HG03025 (cell line): ENCODE measurements at regions not wholly inside any gene's neighbourhood (a gene's known extent, or its start where the extent isn't known, plus 50 kb on each side); places are given as distances from the start of the nearest gene placed in this dataset.

Experiments
- ATAC-seq: cut with Tn5 transposase; IDR thresholded peaks from one replicate; pipeline ENCODE4 v1.9.1; 2021; ENCODE audit warnings: mild to moderate bottlenecking, moderate library complexity; ENCODE audit not compliant: unreplicated experiment, low FRiP score

- ATAC-seq = no peak
Observed at GRCh38 chr18:45291621-45292615, 323.4 kb upstream of the SLC14A2 start.

DNA sequence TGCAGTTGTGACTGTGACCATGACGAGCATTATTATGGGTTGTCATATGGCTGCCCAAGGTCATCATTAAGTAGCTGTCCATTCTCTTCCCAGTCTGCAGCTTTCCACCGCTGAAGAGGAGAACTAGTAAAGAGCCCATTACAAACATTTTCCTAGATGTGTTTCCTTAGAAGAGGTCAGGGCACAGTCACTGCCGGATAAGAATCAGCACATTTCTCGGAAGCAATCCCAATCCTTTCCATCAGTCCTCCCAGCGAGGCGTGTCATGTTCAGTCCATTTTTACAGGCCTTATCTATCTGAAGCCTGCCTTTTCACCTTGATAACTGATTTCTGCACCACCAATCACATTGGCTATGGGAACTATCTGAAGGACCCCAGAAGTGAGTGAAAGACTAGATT, 319.9 kb upstream of the SLC14A2 start:
- ATAC-seq = no peak

- ATAC-seq = no peak
Observed at GRCh38 chr18:45298986-45299385, 316.3 kb upstream of the SLC14A2 start.

DNA sequence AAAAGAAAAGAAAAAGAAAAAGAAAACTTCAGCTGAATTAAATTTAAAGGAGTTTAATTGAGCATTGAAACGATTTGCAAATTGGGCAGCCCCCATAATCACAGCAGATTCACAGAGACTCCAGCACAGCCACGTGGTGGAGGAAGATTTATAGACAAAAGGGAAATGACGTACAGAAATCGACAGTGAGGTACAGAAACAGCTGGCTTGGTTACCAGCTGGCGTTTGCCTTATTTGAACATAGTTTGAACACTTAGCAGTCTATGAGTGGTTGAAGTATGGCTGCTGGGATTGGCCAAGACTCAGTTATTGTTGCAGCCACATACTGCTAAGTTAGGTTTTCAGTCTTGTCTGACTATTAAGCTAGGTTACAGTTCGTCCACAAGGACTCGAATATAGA, 312.2 kb upstream of the SLC14A2 start:
- no peak for ATAC-seq

- no peak for ATAC-seq
Observed at GRCh38 chr18:45304558-45304957, 310.7 kb upstream of the SLC14A2 start.

- no peak for ATAC-seq
Observed at GRCh38 chr18:45312555-45313126, 302.6 kb upstream of the SLC14A2 start.

GRCh38 chr18:45316127-45316526, 299.1 kb upstream of the SLC14A2 start:
- ATAC-seq = no peak

GRCh38 chr18:45317948-45318640, 297.2 kb upstream of the SLC14A2 start:
- no peak for ATAC-seq

DNA sequence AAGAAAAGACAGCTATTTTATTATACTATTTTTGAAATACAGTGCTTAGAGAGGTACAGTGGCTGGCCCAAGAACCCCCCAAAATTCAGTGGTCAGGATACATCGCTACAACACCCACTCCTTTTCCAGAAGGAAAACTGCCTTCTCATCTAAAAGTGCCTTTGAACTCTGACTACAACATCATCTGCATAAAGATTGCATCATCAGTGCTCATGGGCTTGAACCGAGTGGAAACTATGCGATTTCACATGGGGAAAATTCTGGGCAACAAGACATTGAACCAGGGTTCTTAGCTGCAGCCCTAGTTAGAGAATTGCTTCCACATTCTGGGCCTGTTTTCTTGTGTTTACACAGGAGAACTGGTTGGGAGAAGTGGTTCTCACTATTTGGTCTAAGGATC, 294.6 kb upstream of the SLC14A2 start:
- ATAC-seq = no peak

DNA sequence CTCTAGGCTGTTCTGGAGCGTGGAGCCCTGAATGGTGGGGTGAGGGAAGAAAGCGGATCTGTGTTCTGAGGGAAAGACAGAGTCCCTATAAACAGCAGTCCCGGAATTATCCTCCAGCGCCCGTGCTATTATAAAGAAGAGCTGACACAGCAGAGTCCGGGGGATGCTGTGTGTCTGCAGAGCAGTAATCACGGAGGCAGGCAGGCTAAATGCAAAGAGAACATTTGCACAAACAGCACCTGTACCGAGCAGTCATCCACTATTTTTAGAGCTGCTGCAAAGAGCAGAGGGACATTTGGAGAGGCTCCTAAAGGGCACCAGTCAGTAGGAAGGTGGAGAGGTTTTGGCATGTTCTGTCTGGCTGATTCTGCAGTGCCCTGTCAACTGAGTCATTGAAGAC, 293.8 kb upstream of the SLC14A2 start:
- no peak for ATAC-seq

GRCh38 chr18:45322343-45322742, 292.9 kb upstream of the SLC14A2 start:
- no peak for ATAC-seq

GRCh38 chr18:45324101-45324494, 291.2 kb upstream of the SLC14A2 start:
- no peak for ATAC-seq

DNA sequence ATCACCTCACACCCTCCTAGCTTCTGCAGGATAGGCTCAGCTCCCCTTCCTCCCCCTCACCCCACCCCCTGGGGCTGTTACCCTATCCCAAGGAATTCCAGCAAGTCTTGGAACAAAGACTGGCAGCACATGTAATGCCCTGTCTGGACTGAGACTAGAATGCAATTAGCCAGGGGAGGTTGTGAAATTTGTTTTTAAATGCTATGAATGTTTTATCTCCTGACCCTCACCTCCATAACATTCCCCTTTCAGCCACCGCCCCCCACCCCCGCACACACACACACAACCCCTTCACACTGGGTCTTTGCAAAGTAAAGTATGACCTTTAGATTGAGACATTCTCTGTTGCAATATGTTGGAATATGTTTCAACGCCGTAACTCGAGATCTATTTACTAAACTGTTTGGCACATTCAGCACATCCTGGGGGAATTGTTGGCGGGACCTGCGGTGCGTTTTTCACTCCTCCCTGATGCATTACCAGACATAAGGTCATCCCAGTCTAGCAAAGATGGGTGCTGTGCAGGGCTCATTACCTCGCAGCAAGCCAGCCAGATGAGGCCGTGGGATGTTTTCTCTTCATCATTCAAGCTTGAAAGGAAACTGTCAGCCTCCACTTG, 290.7 kb upstream of the SLC14A2 start:
- no peak for ATAC-seq

DNA sequence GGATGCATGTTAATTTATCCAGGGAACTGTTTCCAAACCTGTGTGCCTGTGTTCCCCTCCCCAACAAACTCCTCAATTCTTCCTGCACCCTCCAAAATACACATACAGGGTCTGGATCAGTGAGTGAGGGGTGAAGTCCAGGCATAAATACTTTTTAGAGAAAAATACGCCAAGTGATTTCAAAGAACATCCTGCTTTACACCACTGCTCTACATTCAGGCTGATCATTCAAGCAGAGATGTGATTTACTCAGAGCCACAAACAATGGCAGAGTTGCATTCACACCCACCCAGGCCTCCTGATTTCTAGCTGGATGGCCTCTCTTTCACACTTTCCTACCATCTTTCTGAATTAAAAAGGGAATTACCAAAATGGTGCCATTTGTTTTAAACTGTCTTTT, 289.5 kb upstream of the SLC14A2 start:
- ATAC-seq = no peak

- ATAC-seq = no peak
Observed at GRCh38 chr18:45326505-45326904, 288.8 kb upstream of the SLC14A2 start.

- ATAC-seq = no peak
Observed at GRCh38 chr18:45328296-45328695, 287.0 kb upstream of the SLC14A2 start.

GRCh38 chr18:45328811-45329210, 286.5 kb upstream of the SLC14A2 start:
- no peak for ATAC-seq

DNA sequence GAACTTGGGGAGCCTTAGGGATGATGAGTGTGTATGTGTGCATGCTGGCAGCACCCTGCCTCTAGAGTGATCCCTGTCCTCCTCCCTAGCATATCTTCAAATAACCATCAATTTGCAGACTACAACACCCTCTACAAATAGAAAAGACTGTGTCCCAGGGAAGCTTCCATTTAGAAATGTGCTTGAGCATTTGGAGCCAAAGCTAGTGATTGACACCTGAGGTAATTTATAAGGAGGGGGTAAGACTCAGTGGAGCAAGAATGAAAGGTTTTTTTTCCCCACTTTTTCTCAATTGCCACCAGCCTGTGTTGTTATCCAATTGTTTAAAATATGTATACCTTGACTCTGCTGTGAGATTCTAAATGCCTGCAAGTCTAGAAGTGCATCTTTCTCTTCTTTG, 286.0 kb upstream of the SLC14A2 start:
- ATAC-seq = no peak

GRCh38 chr18:45330170-45330594, 285.1 kb upstream of the SLC14A2 start:
- ATAC-seq = no peak

DNA sequence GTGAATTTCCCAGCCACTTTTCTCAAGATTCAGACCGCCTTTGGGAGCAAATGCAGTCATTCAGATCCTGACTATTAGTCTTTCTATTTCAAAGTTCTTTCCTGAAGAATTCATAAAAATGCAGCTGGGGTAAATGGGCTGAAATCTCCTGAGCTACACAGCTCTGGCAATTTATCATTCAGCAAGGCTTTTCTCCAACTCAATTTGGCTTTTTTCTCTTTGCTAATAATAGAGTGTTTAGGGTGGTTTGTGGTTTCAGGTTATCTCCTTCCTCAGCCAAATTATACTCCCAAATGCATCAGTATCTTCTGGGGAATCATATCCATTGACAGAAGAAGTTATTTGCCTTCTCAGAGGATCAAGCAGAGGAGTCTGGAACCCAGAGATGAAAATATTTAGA, 282.4 kb upstream of the SLC14A2 start:
- no peak for ATAC-seq

DNA sequence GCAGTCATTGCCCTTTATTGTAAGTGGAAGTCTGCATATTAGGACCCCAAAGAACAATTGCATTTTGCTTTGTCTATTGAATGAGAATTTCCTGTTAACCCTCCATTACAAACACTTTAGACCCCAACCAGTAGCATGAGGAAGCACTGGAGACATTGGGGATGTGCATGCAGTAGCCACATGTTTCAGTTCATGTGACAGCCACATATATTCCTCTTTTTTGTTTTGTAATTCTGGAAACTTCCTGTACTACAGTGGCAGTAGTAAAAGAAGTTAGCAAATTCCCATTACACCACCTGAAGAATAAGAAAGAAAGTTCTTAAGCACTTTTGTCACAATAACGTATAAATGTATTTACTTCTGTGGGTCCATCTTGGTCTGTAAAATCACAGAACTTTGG, 281.1 kb upstream of the SLC14A2 start:
- ATAC-seq = no peak
